Amniotic stem cell (primary cell): ENCODE measurements at regions not wholly inside any gene's neighbourhood (a gene's known extent, or its start where the extent isn't known, plus 50 kb on each side); places are given as distances from the start of the nearest gene placed in this dataset.
"Not testable (repeated sequence)": the region's sequence is repeated elsewhere in the genome, so short reads cannot be mapped to it uniquely, and the experiment has no call there.

ENCODE experiments used
- DNase-seq: peaks from one replicate; lab custom pipeline; 2025; lab: John Stamatoyannopoulos, UW

GRCh38 chr18:38297910-38298309 lies 732.3 kb upstream of the CELF4 start:
- no peak for DNase-seq

DNA sequence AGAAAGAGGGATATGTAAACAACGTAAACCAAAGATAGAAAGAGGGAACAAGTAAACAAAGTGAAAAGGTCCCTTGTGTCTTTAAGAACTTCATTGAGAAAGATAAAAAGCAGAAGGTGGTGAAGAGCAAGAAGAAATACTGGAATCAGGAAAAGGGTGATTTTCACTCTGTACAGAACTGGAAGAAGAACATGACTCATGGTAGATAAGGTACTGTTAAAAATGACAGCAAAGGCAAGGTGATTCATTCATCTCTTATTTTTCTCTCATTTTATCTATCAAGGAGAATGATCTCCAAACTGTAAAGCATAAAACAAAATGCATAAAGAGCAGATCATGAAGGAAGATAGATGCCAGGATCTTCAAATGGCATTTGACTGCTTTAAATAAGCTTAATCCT lies 724.6 kb upstream of the CELF4 start:
- DNase-seq, result no peak

DNA sequence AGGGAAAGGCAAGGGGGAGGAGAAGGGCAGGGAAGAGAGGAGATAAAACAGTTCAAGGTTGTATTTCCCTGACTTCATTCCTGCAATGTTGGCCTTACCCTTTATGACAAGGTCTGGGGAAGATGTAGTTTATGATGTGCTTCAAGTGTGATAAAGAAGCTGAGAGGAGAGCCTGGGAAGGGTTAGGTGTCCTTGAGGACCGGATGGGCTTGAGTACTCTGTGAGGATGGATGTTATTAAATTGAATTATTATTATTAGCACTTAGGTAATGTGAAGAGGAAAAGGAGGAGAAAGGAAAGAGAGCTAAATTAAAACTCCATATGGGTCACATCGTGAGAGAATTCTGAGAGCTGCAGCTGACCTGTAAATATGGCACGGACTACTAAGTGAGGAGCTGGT lies 719.4 kb upstream of the CELF4 start:
- DNase-seq, result no peak

- DNase-seq, result no peak
Observed at GRCh38 chr18:38263066-38263465, 697.5 kb upstream of the CELF4 start.

GRCh38 chr18:38262661-38263060 lies 697.1 kb upstream of the CELF4 start:
- DNase-seq, result no peak

DNA sequence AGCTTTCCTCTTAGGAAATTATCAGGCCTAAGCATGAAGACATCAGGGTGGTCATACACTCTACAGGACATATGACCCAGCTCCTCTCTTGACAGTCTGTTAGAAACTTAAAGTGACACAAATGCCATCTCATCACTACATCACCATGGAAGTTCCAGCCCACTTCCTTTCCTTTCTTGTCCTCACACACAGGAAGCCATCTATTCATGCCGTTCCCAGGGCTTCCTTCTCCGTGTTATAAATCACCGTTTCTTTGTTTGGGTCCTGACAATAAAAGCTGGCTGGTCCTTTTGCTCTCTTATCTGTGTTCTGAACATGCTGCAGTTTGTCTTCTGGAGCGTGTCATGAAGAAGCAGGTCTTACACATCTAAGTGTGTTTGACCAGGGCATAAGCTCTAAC lies 692.1 kb upstream of the CELF4 start:
- DNase-seq, result no peak

GRCh38 chr18:38256366-38256765 lies 690.8 kb upstream of the CELF4 start:
- no peak for DNase-seq

DNA sequence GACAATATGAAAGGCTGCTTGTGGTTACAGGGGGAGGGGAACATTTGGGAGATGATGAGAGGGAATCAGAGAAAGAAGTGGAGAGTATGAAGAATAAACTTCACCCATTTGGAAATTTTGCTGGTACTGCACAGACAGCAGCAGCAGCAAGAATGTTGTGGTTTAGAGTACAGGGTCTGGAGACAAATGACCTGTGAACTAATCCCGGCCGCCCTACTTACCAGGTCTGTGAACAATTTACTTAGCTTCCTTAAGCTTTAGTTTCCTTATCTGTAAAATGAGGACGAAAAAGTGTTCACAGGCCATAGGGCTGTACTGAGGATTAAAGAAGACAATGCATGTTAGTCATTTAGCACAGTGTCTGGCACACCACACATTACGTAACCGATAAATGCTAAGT lies 685.4 kb upstream of the CELF4 start:
- no peak for DNase-seq

GRCh38 chr18:38244480-38244879 lies 678.9 kb upstream of the CELF4 start:
- DNase-seq, result no peak

- no peak for DNase-seq
Observed at GRCh38 chr18:38243291-38243690, 677.7 kb upstream of the CELF4 start.

DNA sequence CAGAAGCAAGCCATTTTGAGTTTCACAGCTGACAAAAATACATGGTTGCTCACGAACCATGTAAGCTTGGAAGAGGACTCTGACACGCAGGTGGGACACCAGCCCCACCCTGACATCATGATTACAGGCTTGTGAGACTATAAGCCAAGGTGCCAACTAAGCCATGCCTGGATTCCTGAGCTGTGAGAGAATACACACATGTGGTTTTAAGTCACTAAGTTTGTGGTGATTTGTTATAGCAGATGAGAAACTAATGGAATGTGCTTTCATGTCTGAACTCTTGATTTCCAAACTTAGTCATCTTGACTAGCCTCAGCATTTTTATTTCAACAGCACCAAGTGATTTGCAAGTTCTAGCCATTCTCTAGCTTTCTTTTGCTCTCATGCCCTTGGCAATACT lies 676.1 kb upstream of the CELF4 start:
- no peak for DNase-seq

DNA sequence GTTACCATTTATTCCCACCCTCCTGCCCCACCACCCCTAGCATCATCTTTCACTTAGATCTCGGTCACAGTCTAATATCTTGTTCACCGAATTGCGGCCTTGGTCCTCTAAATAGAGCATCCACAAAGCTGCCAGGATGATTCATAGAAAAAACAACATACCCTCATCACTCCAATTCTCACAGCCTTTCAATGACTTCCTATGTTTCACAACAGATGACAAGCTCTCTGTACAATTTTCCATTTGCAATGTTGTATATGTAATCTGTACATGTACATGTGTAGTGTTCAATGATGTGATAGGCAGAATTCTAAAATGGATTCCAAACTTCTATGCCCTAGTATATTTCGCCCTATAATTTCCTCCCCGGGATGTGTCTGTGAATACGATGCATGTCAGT lies 675.6 kb upstream of the CELF4 start:
- DNase-seq, result no peak

DNA sequence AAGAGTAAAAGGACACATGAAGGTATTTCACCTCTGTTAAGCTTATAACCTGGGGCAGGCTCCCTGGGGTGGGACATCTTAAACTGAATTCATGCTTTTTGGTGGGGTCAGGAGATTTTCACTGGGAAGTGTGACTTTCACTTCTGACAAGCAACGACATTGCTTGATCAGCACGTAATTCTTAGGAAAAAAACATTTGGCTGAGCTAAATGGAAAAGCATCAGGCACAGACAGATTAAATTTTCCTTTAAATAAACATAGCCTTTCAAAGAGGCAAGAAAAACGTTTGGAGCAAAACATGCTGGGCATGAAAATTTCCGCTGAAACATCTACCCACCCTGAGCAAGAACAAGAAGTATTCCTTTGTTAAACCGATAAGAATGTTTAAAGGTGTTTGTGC lies 674.0 kb upstream of the CELF4 start:
- DNase-seq, result no peak

DNA sequence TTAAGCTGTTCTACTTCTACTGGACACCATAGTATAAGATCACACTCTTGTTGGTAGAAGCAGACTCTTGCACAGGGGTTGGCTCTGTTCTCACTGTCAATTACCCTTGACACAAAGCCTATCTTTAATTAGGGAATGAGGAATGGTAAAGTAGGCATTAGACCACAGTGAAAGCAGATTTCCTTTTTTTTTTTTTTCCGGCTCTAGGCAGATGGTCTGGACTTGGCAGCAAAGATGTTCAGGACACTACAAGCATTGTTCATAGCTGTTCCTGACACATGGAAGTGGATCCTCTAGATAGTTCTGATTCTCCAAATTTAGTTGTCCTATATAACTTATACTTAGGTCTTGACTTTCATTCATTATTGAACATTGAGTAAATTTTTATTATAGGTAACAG lies 672.2 kb upstream of the CELF4 start:
- no peak for DNase-seq

GRCh38 chr18:38221476-38222100 lies 656.0 kb upstream of the CELF4 start:
- no peak for DNase-seq

GRCh38 chr18:38198956-38199355 lies 633.4 kb upstream of the CELF4 start:
- DNase-seq, result no peak

DNA sequence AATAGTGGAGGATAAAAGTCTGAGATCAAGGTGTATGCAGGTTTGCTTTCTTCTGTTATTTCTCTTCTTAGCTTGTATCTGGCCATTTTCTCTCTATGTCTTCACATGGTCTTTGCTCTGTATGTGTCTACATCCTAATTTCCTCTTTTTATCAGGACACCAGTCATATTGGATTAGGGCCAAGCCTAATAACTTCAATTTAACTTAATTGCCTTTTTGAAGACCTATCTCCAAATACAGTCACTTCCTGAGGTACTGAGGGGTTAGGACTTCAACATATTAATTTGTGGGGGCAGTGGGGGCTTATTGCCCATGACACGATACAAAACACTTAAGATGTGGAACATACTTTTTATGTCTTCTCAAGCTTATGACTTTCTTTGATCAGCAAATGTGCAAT lies 632.9 kb upstream of the CELF4 start:
- no peak for DNase-seq

GRCh38 chr18:38186491-38186890 lies 620.9 kb upstream of the CELF4 start:
- no peak for DNase-seq

- DNase-seq, result no peak
Observed at GRCh38 chr18:38174594-38174993, 609.0 kb upstream of the CELF4 start.

GRCh38 chr18:38174173-38174572 lies 608.6 kb upstream of the CELF4 start:
- no peak for DNase-seq

- no peak for DNase-seq
Observed at GRCh38 chr18:38170845-38171244, 605.2 kb upstream of the CELF4 start.

GRCh38 chr18:38167623-38168022 lies 602.0 kb upstream of the CELF4 start:
- DNase-seq, result no peak

DNA sequence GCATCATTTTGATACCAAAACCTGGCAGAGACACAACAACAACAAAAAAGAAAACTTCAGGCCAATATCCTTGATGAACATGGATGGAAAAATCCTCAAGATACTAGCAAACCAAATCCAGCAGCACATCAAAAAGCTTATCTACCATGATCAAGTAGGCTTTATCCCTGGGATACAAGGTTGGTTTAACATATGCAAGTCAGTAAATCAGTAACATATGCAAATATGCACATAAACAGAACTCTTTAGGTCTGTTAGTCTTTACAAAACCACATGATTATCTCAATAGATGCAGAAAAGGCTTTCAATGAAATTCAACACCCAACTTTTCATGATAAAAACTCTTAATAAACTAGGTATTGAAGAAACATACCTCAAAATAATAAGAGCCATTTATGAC lies 587.5 kb upstream of the CELF4 start:
- DNase-seq, result not testable (repeated sequence)

DNA sequence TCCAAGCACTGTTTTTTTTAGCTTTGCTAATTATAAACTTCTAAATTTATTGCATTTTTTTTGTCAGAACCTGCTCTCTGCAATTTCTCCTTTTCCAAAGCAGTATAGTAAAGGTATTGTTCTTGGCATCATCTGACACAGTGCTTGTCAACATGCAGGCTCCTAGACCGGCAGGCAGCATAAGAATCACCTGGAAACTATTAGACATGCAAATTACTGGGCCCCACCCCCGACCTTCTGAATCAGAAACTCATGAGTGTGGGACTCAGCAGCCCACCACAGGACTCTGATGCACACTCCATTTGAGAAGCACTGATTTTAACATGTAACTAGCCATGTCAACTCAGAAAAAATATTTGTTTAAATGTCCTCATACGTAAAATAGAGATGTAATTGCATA lies 551.1 kb upstream of the CELF4 start:
- DNase-seq, result no peak

GRCh38 chr18:38115201-38115600 lies 549.6 kb upstream of the CELF4 start:
- no peak for DNase-seq
